ENCODE measurements at regions not wholly inside any gene's neighbourhood (a gene's known extent, or its start where the extent isn't known, plus 50 kb on each side); places are given as distances from the start of the nearest gene placed in this dataset.

GRCh38 chr5:125399885-125400284, 653.4 kb upstream of the ZNF608 start:
- Histone ChIP-seq H3K4me3 (ENCODE audit: low read depth, low read length) (no peak overlapping the region), H3K27me3 (ENCODE audit: insufficient read depth, low read depth, severe bottlenecking) (no peaks in the 10 kb centered on the region), H3K27ac (no peak overlapping the region), H3K9me3 (ENCODE audit: severe bottlenecking) (peaks cover 7% of the 10 kb centered on the region), H3K36me3 (no peaks in the 10 kb centered on the region)
- TF ChIP-seq, protein P1, sequence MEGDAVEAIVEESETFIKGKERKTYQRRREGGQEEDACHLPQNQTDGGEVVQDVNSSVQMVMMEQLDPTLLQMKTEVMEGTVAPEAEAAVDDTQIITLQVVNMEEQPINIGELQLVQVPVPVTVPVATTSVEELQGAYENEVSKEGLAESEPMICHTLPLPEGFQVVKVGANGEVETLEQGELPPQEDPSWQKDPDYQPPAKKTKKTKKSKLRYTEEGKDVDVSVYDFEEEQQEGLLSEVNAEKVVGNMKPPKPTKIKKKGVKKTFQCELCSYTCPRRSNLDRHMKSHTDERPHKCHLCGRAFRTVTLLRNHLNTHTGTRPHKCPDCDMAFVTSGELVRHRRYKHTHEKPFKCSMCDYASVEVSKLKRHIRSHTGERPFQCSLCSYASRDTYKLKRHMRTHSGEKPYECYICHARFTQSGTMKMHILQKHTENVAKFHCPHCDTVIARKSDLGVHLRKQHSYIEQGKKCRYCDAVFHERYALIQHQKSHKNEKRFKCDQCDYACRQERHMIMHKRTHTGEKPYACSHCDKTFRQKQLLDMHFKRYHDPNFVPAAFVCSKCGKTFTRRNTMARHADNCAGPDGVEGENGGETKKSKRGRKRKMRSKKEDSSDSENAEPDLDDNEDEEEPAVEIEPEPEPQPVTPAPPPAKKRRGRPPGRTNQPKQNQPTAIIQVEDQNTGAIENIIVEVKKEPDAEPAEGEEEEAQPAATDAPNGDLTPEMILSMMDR (IDR thresholded peaks at IDR 0.05; ENCODE audit: low read depth, low read length): no peak
- no peak for DNase-seq

DNA sequence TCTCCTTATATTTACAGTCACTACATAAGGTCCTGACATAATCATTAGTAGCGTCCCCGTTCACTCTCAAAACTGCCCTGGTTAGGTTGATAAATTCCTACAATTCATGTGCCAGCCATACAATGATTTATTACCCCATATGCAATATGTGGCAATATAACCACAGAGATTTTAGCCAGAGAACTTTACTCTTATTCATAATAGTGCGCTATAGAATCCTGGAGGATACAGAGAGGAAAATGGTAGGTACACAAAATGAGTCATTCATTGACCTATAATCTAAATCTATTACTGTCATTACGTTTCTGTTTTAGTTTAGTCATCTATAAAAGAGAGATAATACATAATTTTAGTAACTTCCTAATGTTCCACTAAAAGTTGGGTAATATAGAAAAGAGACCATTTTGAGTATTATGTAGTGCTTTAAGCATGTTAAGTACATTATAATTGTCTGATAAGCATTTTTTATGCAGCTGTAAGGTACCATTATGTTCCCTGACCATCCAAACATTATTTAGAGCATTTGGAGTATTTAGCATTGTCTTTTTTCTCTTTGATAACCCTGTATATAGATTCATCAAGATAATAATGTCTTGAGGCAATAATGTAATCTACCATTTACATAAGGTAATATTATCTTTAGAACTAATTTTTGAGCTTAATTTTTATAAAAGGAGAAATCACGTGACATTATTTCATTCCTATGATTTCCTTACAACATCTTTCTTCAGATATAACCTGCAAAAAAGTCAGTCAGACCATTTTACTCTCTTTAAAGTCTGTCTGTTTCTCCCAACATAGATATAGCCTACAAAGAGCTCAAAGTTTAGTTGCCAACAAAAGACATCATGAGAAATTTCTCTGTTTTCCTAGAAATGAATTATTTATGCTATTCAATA, 655.5 kb upstream of the ZNF608 start:
- Histone ChIP-seq H3K36me3 (no peaks in the 10 kb centered on the region), H3K4me3 (ENCODE audit: low read depth, low read length) (no peak overlapping the region), H3K9me3 (ENCODE audit: severe bottlenecking) (peaks cover 8% of the 10 kb centered on the region), H3K27ac (no peak overlapping the region), H3K27me3 (ENCODE audit: insufficient read depth, low read depth, severe bottlenecking) (no peaks in the 10 kb centered on the region)
- TF ChIP-seq, protein P1 (IDR thresholded peaks at IDR 0.05; ENCODE audit: low read depth, low read length): no peak
- no peak for DNase-seq

DNA sequence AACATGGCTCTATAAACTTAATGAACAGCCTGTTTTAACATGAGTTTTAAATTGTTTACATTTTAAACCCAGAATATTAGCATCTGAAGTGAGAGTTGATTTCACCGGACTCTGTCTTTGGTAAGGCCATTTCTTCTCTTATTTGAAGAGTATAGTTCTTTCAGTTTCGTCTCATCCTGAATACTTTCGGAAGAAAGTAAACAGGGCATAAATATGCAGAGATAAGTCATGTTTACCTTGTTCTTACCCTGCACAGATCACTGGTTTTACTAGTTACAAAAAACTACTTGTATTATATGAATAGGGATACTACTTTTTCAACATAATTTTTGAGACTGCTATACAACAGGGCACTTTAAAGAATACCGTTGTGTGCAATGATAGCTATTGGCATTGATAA, 656.3 kb upstream of the ZNF608 start:
- Histone ChIP-seq H3K4me3 (ENCODE audit: low read depth, low read length) (no peak overlapping the region), H3K9me3 (ENCODE audit: severe bottlenecking) (peaks cover 8% of the 10 kb centered on the region), H3K27ac (no peak overlapping the region), H3K27me3 (ENCODE audit: insufficient read depth, low read depth, severe bottlenecking) (no peaks in the 10 kb centered on the region), H3K36me3 (no peaks in the 10 kb centered on the region)
- TF ChIP-seq, protein P1 (IDR thresholded peaks at IDR 0.05; ENCODE audit: low read depth, low read length): no peak
- DNase-seq: no peak

GRCh38 chr5:125404056-125404455, 657.6 kb upstream of the ZNF608 start:
- Histone ChIP-seq H3K4me3 (ENCODE audit: low read depth, low read length) (no peak overlapping the region), H3K36me3 (no peaks in the 10 kb centered on the region), H3K27ac (no peak overlapping the region), H3K9me3 (ENCODE audit: severe bottlenecking) (peaks cover 8% of the 10 kb centered on the region), H3K27me3 (ENCODE audit: insufficient read depth, low read depth, severe bottlenecking) (no peaks in the 10 kb centered on the region)
- TF ChIP-seq, protein P1 (IDR thresholded peaks at IDR 0.05; ENCODE audit: low read depth, low read length): no peak
- no peak for DNase-seq

- Histone ChIP-seq H3K27ac (peak overlapping the region; percentile 86), H3K4me3 (ENCODE audit: low read depth, low read length) (no peak overlapping the region), H3K9me3 (ENCODE audit: severe bottlenecking) (peaks cover 8% of the 10 kb centered on the region), H3K27me3 (ENCODE audit: insufficient read depth, low read depth, severe bottlenecking) (no peaks in the 10 kb centered on the region), H3K36me3 (no peaks in the 10 kb centered on the region)
- TF ChIP-seq, protein P1 (IDR thresholded peaks at IDR 0.05; ENCODE audit: low read depth, low read length): no peak
- peak; percentile 70 for DNase-seq
Measured at GRCh38 chr5:125408448-125409233, 662.2 kb upstream of the ZNF608 start.

Data from WERI-Rb-1 (cell line).